Fibroblast of skin of back (primary cell): ENCODE measurements at regions not wholly inside any gene's neighbourhood (a gene's known extent, or its start where the extent isn't known, plus 50 kb on each side); places are given as distances from the start of the nearest gene placed in this dataset.

Source experiments
- DNase-seq: peaks from one replicate; pipeline ENCODE4 v3.0.0-alpha.2; 2013

GRCh38 chr7:40978047-40978446 is 724.8 kb downstream of the INHBA start:
- DNase-seq = no peak

GRCh38 chr7:40977533-40977932 is 725.4 kb downstream of the INHBA start:
- no peak for DNase-seq

- DNase-seq = no peak
These were observed 730.5 kb downstream of the INHBA start for GRCh38 chr7:40972426-40972825.

GRCh38 chr7:40969641-40970040 is 733.2 kb downstream of the INHBA start:
- no peak for DNase-seq

GRCh38 chr7:40966693-40967092 is 736.2 kb downstream of the INHBA start:
- DNase-seq = no peak

- no peak for DNase-seq
These were observed 737.1 kb downstream of the INHBA start for GRCh38 chr7:40965774-40966173.

GRCh38 chr7:40965016-40965415 is 737.9 kb downstream of the INHBA start:
- no peak for DNase-seq

GRCh38 chr7:40964610-40965009 is 738.3 kb downstream of the INHBA start:
- no peak for DNase-seq

- no peak for DNase-seq
These were observed 742.9 kb downstream of the INHBA start for GRCh38 chr7:40959955-40960354.

- DNase-seq = no peak
These were observed 754.7 kb downstream of the INHBA start for GRCh38 chr7:40948239-40948638.

- DNase-seq = no peak
These were observed 755.3 kb downstream of the INHBA start for GRCh38 chr7:40947566-40947965.

GRCh38 chr7:40946549-40946948 is 756.3 kb downstream of the INHBA start:
- no peak for DNase-seq

- DNase-seq = no peak
These were observed 757.1 kb downstream of the INHBA start for GRCh38 chr7:40945788-40946187.

GRCh38 chr7:40944981-40945585 is 757.8 kb downstream of the INHBA start:
- DNase-seq = no peak

- DNase-seq = no peak
These were observed 765.0 kb downstream of the INHBA start for GRCh38 chr7:40937879-40938278.

GRCh38 chr7:40935435-40935834 is 767.5 kb downstream of the INHBA start:
- no peak for DNase-seq

- peak; percentile 54 for DNase-seq
These were observed 779.3 kb downstream of the INHBA start for GRCh38 chr7:40923626-40924025.

- DNase-seq = peak; percentile 94
These were observed 780.6 kb downstream of the INHBA start for GRCh38 chr7:40922316-40922670.

- peak; percentile 40 for DNase-seq
These were observed 781.1 kb downstream of the INHBA start for GRCh38 chr7:40921589-40922315.

- DNase-seq = peak; percentile 96
These were observed 784.0 kb downstream of the SUGCT start for GRCh38 chr7:40918701-40919271.

- DNase-seq = no peak
These were observed 782.0 kb downstream of the SUGCT start for GRCh38 chr7:40916813-40917212.

- peak; percentile 23 for DNase-seq
These were observed 780.3 kb downstream of the SUGCT start for GRCh38 chr7:40915071-40915470.
